Heart right ventricle (tissue), 16 donors: ENCODE measurements at regions not wholly inside any gene's neighbourhood (a gene's known extent, or its start where the extent isn't known, plus 50 kb on each side); places are given as distances from the start of the nearest gene placed in this dataset.

Experiments used
- ATAC-seq, 8 donors: fragments of 200-7000 bp; cut with Tn5 transposase; one replicate each; pipeline ENCODE4 v1.9.1; 2020; ENCODE audit warnings: mild to moderate bottlenecking in 8 of 8, moderate library complexity in 8 of 8, moderate number of reproducible peaks in 1 of 8
- DNase-seq, 2 donors: peaks; one replicate each; pipeline ENCODE4 v3.0.0-alpha.2; 2020
- H3K27ac ChIP-seq, 10 donors: fragments of 200-600 bp; sonication (generic) in 2 of 10; one replicate each; pipeline versions ENCODE4 v1.5.0 to v1.8.0; 2020 to 2022; ENCODE audit warnings: mild to moderate bottlenecking in 3 of 10
- H3K27me3 ChIP-seq, 7 donors: fragments of 200-600 bp; one replicate each; pipeline ENCODE4 v1.8.0; 2021 to 2022; ENCODE audit warnings: mild to moderate bottlenecking in 2 of 7
- H3K36me3 ChIP-seq, 9 donors: fragments of 200-600 bp; sonication (generic) in 1 of 9; one replicate each; pipeline versions ENCODE4 v1.5.0 to v1.8.0; 2020 to 2022; ENCODE audit warnings: mild to moderate bottlenecking in 2 of 9
- H3K4me1 ChIP-seq, 9 donors: fragments of 200-600 bp; sonication (generic) in 1 of 9; one replicate each; pipeline versions ENCODE4 v1.5.0 to v1.8.0; 2020 to 2022; ENCODE audit warnings: mild to moderate bottlenecking in 4 of 9
- H3K4me3 ChIP-seq, 10 donors: fragments of 200-600 bp; sonication (generic) in 2 of 10; one replicate each; pipeline versions ENCODE4 v1.5.0 to v1.8.0; 2020 to 2022; ENCODE audit warnings: mild to moderate bottlenecking in 7 of 10, moderate library complexity in 2 of 10
- H3K9me3 ChIP-seq, 11 donors: fragments of 200-600 bp in 10 of 11; sonication (generic) in 2 of 11; one replicate each; pipeline versions ENCODE4 v1.5.0 to v1.8.0; 2013 to 2022; ENCODE audit warnings: mild to moderate bottlenecking in 2 of 11, control low read depth in 1 of 11, moderate library complexity in 1 of 11
- CTCF ChIP-seq, 9 donors: fragments of 200-600 bp; sonication (generic) in 2 of 9; IDR thresholded peaks; one replicate each; pipeline versions ENCODE4 v1.5.0 to v1.8.0; 2021 to 2022; ENCODE audit warnings: antibody characterized with exemption in 9 of 9, mild to moderate bottlenecking in 5 of 9, moderate library complexity in 1 of 9
- WGBS, 2 donors: extraction: QIAGEN DNeasy Blood & Tissue Kit; methylation state at CpG; one replicate each; pipeline ENCODE4 v1.1.7; 2013; ENCODE audit warnings: inconsistent platforms in 1 of 2; 5-methylcytosine and 5-hydroxymethylcytosine counted together
- intact Hi-C, 10 donors: fragments of 100-400 bp; cut with DNase I; formaldehyde crosslinking; loops; one replicate each; pipeline versions ENCODE4 v1.11.1 to v1.14.2; 2022
- donor health status: Arrhythmogenic right ventricular cardiomyopathy.
- donor health status: ischemic (EF 13 %, LVEDD 7.1; RV severe dilation, severe dysfunction).
- donor health status: healthy with polysubstance abuse.
- donor health status: DM: no; HTN: yes; CAD: no.
- donor health status: DM: no; HTN: no; CAD: no.
- donor health status: ischemic (EF 25% LVEDD 6.9; RV normal size, moderate dysfunction).
- donor health status: ischemic (EF 25% LVEDD 5.7; RV mildly dilated, moderate dysfunction).
- donor health status: healthy.
- donor health status: DM: yes; HTN: yes; CAD: no.
- donor health status: Ischemic cardiomyopathy.
- donor health status: ischemic (EF 35%, LVEDD 5.7; RV mildly dilated, moderate dysfunction).
- donor health status: nonischemic (EF 11% LVEDD 7.7; RV severe dilation, severe dysfunction).
- donor health status: DM: yes; HTN: yes; CAD: no.
- donor health status: PGD.
- donor health status: ischemic (EF 29% LVEDD 5.4; RV normal size, mild dysfunction).
- donor health status: nonischemic (EF 23%, LVEDD 6.1; RV moderate dilation, normal function).

- intact Hi-C loops = no loop called here
- H3K9me3 ChIP-seq = no peaks in the 10 kb centered on the region
- H3K27ac ChIP-seq = no peak overlapping the region
- no peak for TF ChIP-seq CTCF (IDR thresholded peaks at IDR 0.05)
- 83 to 91% methylated on average over 3 of the region's 3 CpGs for WGBS, 2 donors
- peaks cover 0 to 7% (median 0%) of the 10 kb centered on the region in 7 donors for H3K27me3 ChIP-seq
- no peak for DNase-seq
- H3K4me1 ChIP-seq = no peaks in the 10 kb centered on the region
- no peak overlapping the region for H3K4me3 ChIP-seq
- ATAC-seq = no peak
- no peaks in the 10 kb centered on the region for H3K36me3 ChIP-seq
Observed at GRCh38 chr2:21367421-21367820, 243.7 kb downstream of the TDRD15 start.

- Histone ChIP-seq H3K4me3 (no peak overlapping the region), H3K27ac (no peak overlapping the region), H3K27me3 (peaks cover 0 to 7% (median 0%) of the 10 kb centered on the region in 7 donors), H3K4me1 (no peaks in the 10 kb centered on the region), H3K36me3 (no peaks in the 10 kb centered on the region), H3K9me3 (no peaks in the 10 kb centered on the region)
- DNase-seq = no peak
- intact Hi-C loops = no loop called here
- WGBS, 2 donors = 78 to 91% methylated on average over 2 of the region's 2 CpGs
- ATAC-seq = no peak
- TF ChIP-seq CTCF (IDR thresholded peaks at IDR 0.05) = no peak
Observed at GRCh38 chr2:21369787-21370186, 246.0 kb downstream of the TDRD15 start.

GRCh38 chr2:21371499-21372003 is 247.8 kb downstream of the TDRD15 start:
- Histone ChIP-seq H3K4me1 (no peaks in the 10 kb centered on the region), H3K27ac (no peak overlapping the region), H3K9me3 (no peaks in the 10 kb centered on the region), H3K4me3 (no peak overlapping the region), H3K27me3 (peaks cover 0 to 7% (median 0%) of the 10 kb centered on the region in 7 donors), H3K36me3 (no peaks in the 10 kb centered on the region)
- 86 to 87% methylated on average over 5 of the region's 5 CpGs for WGBS, 2 donors
- DNase-seq = no peak
- no peak for TF ChIP-seq CTCF (IDR thresholded peaks at IDR 0.05)
- intact Hi-C loops = no loop called here
- no peak for ATAC-seq

- peak in 7 of 9 donors; percentile 17 to 41 (median 35) for TF ChIP-seq CTCF (IDR thresholded peaks at IDR 0.05)
- 64 to 67% methylated on average over 2 of the region's 2 CpGs for WGBS, 2 donors
- intact Hi-C loops = no loop called here
- no peaks in the 10 kb centered on the region for H3K36me3 ChIP-seq
- DNase-seq = no peak
- no peak for ATAC-seq
- no peak overlapping the region for H3K4me3 ChIP-seq
- no peaks in the 10 kb centered on the region for H3K4me1 ChIP-seq
- H3K27me3 ChIP-seq = peaks cover 0 to 12% (median 0%) of the 10 kb centered on the region in 7 donors
- no peaks in the 10 kb centered on the region for H3K9me3 ChIP-seq
- H3K27ac ChIP-seq = no peak overlapping the region
Observed at GRCh38 chr2:21372654-21373053, 248.9 kb downstream of the TDRD15 start.
